ENCODE measurements at regions not wholly inside any gene's neighbourhood (a gene's known extent, or its start where the extent isn't known, plus 50 kb on each side); places are given as distances from the start of the nearest gene placed in this dataset.

DNA sequence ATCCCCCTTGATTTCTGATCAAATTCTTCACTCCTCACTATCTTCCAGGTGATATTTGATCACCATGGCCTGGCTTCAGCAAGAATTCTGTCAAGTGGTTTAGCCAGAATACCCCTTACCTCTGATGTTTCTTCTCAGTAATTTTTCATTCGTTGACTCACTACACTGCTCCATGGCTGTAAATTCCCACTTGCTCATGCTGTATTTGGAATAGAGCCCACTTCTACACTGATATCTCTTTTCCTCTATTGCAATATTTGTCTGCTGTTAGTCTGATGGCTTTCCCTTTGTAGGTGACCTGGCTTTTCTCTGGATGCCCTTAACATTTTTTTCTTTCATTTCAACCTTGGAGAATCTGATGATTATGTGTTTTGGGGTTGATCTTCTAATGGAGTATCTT lies 73.9 kb upstream of the DIPK2B start:
- POLR2A ChIA-PET: no interaction called here
- CTCF ChIA-PET: no interaction called here
- no peaks in the 10 kb centered on the region; the same call in 1 of the 2 replicates for H3K9me3 ChIP-seq (ENCODE audit: control insufficient read depth, insufficient read depth, low read depth, low read length)
- H3K36me3 ChIP-seq (ENCODE audit: control insufficient read depth in 2 of 2, insufficient read depth in 1 of 2, low read length in 2 of 2): no peaks in the 10 kb centered on the region
- no peak overlapping the region for H3K27ac ChIP-seq (ENCODE audit: extremely low read depth, low read depth, low read length)
- no peak overlapping the region for H3K4me3 ChIP-seq (ENCODE audit: low read depth, low read length)
- TF ChIP-seq, protein P1, sequence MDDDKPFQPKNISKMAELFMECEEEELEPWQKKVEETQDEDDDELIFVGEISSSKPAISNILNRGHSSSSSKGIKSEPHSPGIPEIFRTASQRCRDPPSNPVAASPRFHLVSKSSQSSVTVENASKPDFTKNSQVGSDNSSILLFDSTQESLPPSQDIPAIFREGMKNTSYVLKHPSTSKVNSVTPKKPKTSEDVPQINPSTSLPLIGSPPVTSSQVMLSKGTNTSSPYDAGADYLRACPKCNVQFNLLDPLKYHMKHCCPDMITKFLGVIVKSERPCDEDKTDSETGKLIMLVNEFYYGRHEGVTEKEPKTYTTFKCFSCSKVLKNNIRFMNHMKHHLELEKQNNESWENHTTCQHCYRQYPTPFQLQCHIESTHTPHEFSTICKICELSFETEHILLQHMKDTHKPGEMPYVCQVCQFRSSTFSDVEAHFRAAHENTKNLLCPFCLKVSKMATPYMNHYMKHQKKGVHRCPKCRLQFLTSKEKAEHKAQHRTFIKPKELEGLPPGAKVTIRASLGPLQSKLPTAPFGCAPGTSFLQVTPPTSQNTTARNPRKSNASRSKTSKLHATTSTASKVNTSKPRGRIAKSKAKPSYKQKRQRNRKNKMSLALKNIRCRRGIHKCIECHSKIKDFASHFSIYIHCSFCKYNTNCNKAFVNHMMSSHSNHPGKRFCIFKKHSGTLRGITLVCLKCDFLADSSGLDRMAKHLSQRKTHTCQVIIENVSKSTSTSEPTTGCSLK (tag by site-specific recombination; IDR thresholded peaks at IDR 0.05): no peak
- no peak for TF ChIP-seq ZNF239 (tag by site-specific recombination; IDR thresholded peaks at IDR 0.05)
- TF ChIP-seq ZEB2 (tag by site-specific recombination; IDR thresholded peaks at IDR 0.05): no peak
- TF ChIP-seq ZSCAN16 (tag by site-specific recombination; IDR thresholded peaks at IDR 0.05): no peak
- H3K4me1 ChIP-seq (ENCODE audit: control insufficient read depth, insufficient read depth, low read length): no peaks in the 10 kb centered on the region

DNA sequence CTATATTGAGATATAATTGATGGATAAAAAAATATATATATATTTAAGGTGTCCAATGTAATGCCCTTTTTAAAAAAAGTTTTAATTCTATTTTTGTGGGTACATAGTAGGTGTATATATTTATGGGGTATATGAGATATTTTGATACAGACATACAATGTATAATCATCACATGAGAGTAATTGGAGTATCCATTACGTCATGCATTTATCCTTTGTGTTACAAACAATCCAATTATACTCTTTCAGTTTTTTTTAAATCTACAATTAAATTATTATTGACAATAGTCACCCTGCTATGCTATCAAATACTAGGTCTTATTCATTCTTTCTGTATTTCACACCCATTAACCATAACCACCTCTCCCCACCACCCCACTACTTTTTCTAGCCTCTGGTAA lies 66.3 kb upstream of the DIPK2B start:
- Histone ChIP-seq H3K4me3 (ENCODE audit: low read depth, low read length) (no peak overlapping the region), H3K36me3 (ENCODE audit: control insufficient read depth in 2 of 2, insufficient read depth in 1 of 2, low read length in 2 of 2) (no peaks in the 10 kb centered on the region), H3K9me3 (ENCODE audit: control insufficient read depth, insufficient read depth, low read depth, low read length) (no peaks in the 10 kb centered on the region; the same call in 1 of the 2 replicates), H3K4me1 (ENCODE audit: control insufficient read depth, insufficient read depth, low read length) (no peaks in the 10 kb centered on the region), H3K27ac (ENCODE audit: extremely low read depth, low read depth, low read length) (no peak overlapping the region)
- CTCF ChIA-PET: interaction anchor here (0.7 kb wide), 1 partner anchor 197 kb away, joined by 3 read pairs; no protein-coding TSS in a partner anchor
- no peak for TF ChIP-seq RBAK (tag by site-specific recombination; IDR thresholded peaks at IDR 0.05)
- no peak for TF ChIP-seq ZNF600 (tag by site-specific recombination; IDR thresholded peaks at IDR 0.05)
- TF ChIP-seq, protein P2, sequence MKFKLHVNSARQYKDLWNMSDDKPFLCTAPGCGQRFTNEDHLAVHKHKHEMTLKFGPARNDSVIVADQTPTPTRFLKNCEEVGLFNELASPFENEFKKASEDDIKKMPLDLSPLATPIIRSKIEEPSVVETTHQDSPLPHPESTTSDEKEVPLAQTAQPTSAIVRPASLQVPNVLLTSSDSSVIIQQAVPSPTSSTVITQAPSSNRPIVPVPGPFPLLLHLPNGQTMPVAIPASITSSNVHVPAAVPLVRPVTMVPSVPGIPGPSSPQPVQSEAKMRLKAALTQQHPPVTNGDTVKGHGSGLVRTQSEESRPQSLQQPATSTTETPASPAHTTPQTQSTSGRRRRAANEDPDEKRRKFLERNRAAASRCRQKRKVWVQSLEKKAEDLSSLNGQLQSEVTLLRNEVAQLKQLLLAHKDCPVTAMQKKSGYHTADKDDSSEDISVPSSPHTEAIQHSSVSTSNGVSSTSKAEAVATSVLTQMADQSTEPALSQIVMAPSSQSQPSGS (tag by site-specific recombination; IDR thresholded peaks at IDR 0.05; ENCODE audit: low read depth): peak; percentile 71
- TF ChIP-seq ZNF664 (tag by site-specific recombination; IDR thresholded peaks at IDR 0.05): no peak
- TF ChIP-seq WT1 (tag by site-specific recombination; IDR thresholded peaks at IDR 0.05): no peak
- POLR2A ChIA-PET: no interaction called here

DNA sequence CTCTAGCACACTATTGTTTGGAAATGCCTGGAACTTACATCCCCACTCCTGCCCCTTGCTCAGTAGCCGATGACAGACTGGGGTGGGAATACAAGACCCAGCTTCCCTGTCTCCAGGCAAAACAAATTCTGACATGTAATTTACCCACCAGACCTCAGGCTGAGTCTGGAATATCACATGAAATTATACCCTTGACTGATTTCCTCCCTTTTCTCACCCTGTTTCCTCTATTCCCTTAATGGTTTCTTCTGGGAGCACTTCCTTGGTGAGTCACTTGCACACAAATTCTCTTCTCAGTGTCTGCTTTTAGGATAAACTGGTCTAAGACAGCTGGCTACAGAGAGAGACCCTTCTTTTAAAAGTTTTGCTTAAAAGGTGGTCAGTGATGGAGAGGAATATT lies 65.8 kb upstream of the DIPK2B start:
- Histone ChIP-seq H3K36me3 (ENCODE audit: control insufficient read depth in 2 of 2, insufficient read depth in 1 of 2, low read length in 2 of 2) (no peaks in the 10 kb centered on the region), H3K4me3 (ENCODE audit: low read depth, low read length) (no peak overlapping the region), H3K9me3 (ENCODE audit: control insufficient read depth, insufficient read depth, low read depth, low read length) (no peaks in the 10 kb centered on the region; the same call in 1 of the 2 replicates), H3K27ac (ENCODE audit: extremely low read depth, low read depth, low read length) (no peak overlapping the region), H3K4me1 (ENCODE audit: control insufficient read depth, insufficient read depth, low read length) (no peaks in the 10 kb centered on the region)
- ChIA-PET POLR2A (no interaction called here), CTCF (interaction anchor here (0.6 to 0.7 kb wide), 2 partner anchors 197 to 563 kb away, joined by 3 read pairs; no protein-coding TSS in a partner anchor)
- TF ChIP-seq, protein P3, sequence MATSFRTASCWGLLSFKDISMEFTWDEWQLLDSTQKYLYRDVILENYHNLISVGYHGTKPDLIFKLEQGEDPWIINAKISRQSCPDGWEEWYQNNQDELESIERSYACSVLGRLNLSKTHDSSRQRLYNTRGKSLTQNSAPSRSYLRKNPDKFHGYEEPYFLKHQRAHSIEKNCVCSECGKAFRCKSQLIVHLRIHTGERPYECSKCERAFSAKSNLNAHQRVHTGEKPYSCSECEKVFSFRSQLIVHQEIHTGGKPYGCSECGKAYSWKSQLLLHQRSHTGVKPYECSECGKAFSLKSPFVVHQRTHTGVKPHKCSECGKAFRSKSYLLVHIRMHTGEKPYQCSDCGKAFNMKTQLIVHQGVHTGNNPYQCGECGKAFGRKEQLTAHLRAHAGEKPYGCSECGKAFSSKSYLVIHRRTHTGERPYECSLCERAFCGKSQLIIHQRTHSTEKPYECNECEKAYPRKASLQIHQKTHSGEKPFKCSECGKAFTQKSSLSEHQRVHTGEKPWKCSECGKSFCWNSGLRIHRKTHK (tag by site-specific recombination; IDR thresholded peaks at IDR 0.05): no peak
- TF ChIP-seq ZNF777 (tag by site-specific recombination; IDR thresholded peaks at IDR 0.05; ENCODE audit: borderline replicate concordance) (no peak), ZNF521 (tag by site-specific recombination; IDR thresholded peaks at IDR 0.05) (no peak), ZNF423 (tag by site-specific recombination; IDR thresholded peaks at IDR 0.05) (no peak), ZFP37 (tag by site-specific recombination; IDR thresholded peaks at IDR 0.05) (no peak), ZNF24 (tag by site-specific recombination; IDR thresholded peaks at IDR 0.05) (no peak), SP3 (tag by site-specific recombination; IDR thresholded peaks at IDR 0.05) (no peak), ZBTB21 (tag by site-specific recombination; IDR thresholded peaks at IDR 0.05) (no peak), ZBTB17 (tag by site-specific recombination; IDR thresholded peaks at IDR 0.05) (no peak), KLF10 (tag by site-specific recombination; IDR thresholded peaks at IDR 0.05) (no peak), ZNF600 (tag by site-specific recombination; IDR thresholded peaks at IDR 0.05) (no peak), MZF1 (tag by site-specific recombination; IDR thresholded peaks at IDR 0.05; ENCODE audit: borderline replicate concordance) (no peak), ZNF404 (tag by site-specific recombination; IDR thresholded peaks at IDR 0.05) (no peak), GLIS1 (tag by site-specific recombination; IDR thresholded peaks at IDR 0.05) (no peak), ZNF146 (tag by site-specific recombination; IDR thresholded peaks at IDR 0.05) (no peak)
- TF ChIP-seq, protein P4, sequence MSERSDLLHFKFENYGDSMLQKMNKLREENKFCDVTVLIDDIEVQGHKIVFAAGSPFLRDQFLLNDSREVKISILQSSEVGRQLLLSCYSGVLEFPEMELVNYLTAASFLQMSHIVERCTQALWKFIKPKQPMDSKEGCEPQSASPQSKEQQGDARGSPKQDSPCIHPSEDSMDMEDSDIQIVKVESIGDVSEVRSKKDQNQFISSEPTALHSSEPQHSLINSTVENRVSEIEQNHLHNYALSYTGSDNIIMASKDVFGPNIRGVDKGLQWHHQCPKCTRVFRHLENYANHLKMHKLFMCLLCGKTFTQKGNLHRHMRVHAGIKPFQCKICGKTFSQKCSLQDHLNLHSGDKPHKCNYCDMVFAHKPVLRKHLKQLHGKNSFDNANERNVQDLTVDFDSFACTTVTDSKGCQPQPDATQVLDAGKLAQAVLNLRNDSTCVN (tag by site-specific recombination; optimal IDR thresholded peaks at IDR 0.05): no peak
- TF ChIP-seq, protein P5, sequence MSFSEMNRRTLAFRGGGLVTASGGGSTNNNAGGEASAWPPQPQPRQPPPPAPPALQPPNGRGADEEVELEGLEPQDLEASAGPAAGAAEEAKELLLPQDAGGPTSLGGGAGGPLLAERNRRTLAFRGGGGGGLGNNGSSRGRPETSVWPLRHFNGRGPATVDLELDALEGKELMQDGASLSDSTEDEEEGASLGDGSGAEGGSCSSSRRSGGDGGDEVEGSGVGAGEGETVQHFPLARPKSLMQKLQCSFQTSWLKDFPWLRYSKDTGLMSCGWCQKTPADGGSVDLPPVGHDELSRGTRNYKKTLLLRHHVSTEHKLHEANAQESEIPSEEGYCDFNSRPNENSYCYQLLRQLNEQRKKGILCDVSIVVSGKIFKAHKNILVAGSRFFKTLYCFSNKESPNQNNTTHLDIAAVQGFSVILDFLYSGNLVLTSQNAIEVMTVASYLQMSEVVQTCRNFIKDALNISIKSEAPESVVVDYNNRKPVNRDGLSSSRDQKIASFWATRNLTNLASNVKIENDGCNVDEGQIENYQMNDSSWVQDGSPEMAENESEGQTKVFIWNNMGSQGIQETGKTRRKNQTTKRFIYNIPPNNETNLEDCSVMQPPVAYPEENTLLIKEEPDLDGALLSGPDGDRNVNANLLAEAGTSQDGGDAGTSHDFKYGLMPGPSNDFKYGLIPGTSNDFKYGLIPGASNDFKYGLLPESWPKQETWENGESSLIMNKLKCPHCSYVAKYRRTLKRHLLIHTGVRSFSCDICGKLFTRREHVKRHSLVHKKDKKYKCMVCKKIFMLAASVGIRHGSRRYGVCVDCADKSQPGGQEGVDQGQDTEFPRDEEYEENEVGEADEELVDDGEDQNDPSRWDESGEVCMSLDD (tag by site-specific recombination; IDR thresholded peaks at IDR 0.05): no peak

All from HEK293 (cell line).